GM23338 (cell line): ENCODE measurements at regions not wholly inside any gene's neighbourhood (a gene's known extent, or its start where the extent isn't known, plus 50 kb on each side); places are given as distances from the start of the nearest gene placed in this dataset.

Source experiments
- CTCF ChIP-seq, 2 experiments: fragments of 200-600 bp in 1 of 2; sonication (generic) in 1 of 2; conservative IDR thresholded peaks; 2 replicates each; pipeline versions ENCODE4 v1.5.1 to v1.6.1; 2016 to 2017; ENCODE audit warnings: antibody characterized with exemption in 2 of 2, low read depth in 2 of 2, mild to moderate bottlenecking in 2 of 2, moderate library complexity in 1 of 2
- EZH2 ChIP-seq: fragments of 200-600 bp; sonication (generic); IDR thresholded peaks from one replicate; pipeline ENCODE4 v1.8.0; 2017; ENCODE audit warnings: antibody characterized with exemption, mild to moderate bottlenecking, low read depth; ENCODE audit not compliant: unreplicated experiment
- EZH2phosphoT487 ChIP-seq: fragments of 200-600 bp; sonication (generic); IDR thresholded peaks from one replicate; pipeline ENCODE4 v1.8.1; 2018; ENCODE audit warnings: antibody characterized with exemption; ENCODE audit not compliant: unreplicated experiment

GRCh38 chr19:29387586-29387985 is 138.2 kb upstream of the VSTM2B start:
- TF ChIP-seq EZH2 (no peak), CTCF (conservative IDR thresholded peaks at IDR 0.05; ENCODE audit: low read depth in 2 of 2) (no peak), EZH2phosphoT487 (no peak)
